Fibroblast of mammary gland (primary cell): ENCODE measurements at regions not wholly inside any gene's neighbourhood (a gene's known extent, or its start where the extent isn't known, plus 50 kb on each side); places are given as distances from the start of the nearest gene placed in this dataset.

ENCODE experiments used
- DNase-seq: peaks from one replicate; pipeline ENCODE4 v3.0.0-alpha.2; 2010; ENCODE audit warnings: low read depth
- H3K4me3 ChIP-seq: 2 replicates; pipeline ENCODE4 v1.5.1; 2011; ENCODE audit warnings: low read depth, mild to moderate bottlenecking, low read length, moderate library complexity; ENCODE audit not compliant: control insufficient read depth
- TF ChIP-seq, protein P1 (sequence below): conservative IDR thresholded peaks from 2 replicates; pipeline ENCODE4 v1.5.1; 2011; ENCODE audit warnings: low read depth, low read length, inconsistent platforms; ENCODE audit not compliant: control insufficient read depth, insufficient read depth

DNA sequence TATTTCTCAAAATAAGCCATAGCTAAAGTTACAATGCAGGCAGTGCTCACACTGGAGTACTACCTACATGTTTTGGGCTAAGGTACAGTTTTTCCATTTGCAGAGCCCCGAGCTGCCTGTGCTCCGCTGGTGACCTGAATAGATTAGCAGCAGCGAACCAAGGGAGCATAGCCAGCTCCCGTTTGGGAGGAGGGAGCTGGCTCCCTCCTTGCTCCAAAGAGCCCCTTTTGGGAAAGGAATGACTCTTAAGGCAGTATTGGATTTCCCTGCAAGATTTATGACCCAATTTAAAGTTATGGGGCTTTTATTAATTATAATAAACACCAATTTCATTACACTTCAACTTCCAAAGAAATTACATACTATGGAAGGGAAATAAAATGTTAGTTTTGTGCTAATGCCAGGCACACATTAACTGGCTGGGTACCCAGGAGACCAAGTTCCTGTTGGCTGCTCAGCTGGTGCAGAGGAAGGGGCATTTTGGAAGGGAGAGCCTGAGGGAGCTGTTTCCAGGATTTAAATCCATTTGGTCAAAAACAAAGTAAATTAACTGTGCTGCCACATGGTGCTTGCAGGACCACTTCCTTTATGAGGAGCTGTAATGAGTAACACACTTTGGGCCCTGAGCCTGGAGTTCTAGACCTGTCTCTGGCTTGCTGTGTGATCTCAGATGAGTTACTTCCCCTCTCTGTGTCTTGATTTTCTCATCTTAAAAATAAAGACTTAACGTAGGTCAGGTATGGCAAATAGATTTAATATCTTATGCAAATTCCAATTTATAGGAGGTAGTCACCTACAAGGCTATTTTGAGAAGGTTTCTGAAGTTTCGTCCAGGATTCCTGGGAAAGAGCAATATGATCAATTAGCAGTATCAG, 362.1 kb upstream of the CCL2 start:
- DNase-seq, result no peak
- TF ChIP-seq, protein P1, sequence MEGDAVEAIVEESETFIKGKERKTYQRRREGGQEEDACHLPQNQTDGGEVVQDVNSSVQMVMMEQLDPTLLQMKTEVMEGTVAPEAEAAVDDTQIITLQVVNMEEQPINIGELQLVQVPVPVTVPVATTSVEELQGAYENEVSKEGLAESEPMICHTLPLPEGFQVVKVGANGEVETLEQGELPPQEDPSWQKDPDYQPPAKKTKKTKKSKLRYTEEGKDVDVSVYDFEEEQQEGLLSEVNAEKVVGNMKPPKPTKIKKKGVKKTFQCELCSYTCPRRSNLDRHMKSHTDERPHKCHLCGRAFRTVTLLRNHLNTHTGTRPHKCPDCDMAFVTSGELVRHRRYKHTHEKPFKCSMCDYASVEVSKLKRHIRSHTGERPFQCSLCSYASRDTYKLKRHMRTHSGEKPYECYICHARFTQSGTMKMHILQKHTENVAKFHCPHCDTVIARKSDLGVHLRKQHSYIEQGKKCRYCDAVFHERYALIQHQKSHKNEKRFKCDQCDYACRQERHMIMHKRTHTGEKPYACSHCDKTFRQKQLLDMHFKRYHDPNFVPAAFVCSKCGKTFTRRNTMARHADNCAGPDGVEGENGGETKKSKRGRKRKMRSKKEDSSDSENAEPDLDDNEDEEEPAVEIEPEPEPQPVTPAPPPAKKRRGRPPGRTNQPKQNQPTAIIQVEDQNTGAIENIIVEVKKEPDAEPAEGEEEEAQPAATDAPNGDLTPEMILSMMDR, result no peak
- no peak overlapping the region for H3K4me3 ChIP-seq

DNA sequence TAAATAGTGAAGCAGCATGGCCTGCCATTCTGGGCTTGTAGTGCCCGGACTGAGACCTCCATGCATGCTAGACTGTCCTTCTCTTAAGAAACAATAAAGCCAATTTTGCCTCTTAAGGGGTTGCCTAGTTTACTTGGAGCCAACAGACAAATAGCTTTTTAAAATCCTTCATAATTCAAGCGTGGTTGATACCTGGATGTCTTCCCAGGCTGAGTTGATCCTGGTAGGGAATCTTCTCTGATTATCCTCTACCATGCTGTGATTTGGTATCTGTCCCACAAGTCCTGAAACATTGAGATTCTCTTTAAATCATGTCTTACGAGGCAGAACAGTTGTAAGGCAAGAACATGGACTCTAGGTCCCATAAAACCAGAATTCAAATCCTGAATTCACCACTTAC, 359.6 kb upstream of the CCL2 start:
- no peak for DNase-seq
- TF ChIP-seq, protein P1, result no peak
- no peak overlapping the region for H3K4me3 ChIP-seq

DNA sequence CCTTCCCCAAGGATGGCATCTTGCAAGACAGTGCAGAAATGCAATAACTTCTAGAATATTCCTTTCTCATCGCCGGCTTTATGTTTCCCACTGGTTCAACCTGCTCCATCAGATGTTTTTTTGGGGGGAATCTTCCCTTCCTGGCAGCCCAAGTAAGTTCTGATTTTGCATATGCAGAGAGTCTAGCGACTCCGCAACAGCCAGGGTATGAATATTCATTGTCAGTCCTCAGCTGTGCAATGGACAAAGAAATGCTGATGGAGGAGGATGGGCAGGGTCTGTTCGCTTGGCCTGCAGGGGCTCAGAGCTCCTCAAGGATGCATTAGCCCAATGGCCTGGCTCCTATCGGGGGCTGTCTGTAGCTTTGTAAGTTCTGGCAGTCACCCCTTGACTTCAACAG, 358.8 kb upstream of the CCL2 start:
- no peak for DNase-seq
- no peak overlapping the region for H3K4me3 ChIP-seq
- TF ChIP-seq, protein P1, result no peak

DNA sequence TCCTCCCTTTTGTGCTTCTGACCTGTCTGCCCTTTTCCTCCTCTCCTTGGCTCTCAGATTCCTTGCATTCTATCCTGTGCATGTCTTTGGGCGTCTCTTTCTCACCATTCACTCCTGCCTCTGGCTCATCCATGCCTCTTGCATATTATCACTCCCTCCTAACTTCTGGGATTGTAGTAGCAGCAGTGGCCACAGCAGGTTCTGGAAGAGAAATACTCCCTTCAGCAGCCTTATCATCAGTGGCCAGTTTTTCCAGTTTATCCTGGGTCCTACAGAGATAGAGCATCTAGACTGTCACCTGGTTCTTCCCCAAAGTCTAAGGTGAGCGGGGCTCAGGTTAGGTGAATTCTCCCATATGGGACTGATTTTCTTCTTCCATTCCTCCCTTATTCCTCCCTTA, 354.0 kb upstream of the CCL2 start:
- H3K4me3 ChIP-seq, result no peak overlapping the region
- no peak for DNase-seq
- TF ChIP-seq, protein P1, result no peak

- no peak overlapping the region for H3K4me3 ChIP-seq
- DNase-seq, result no peak
- TF ChIP-seq, protein P1, result no peak
These were observed 352.1 kb upstream of the CCL2 start for GRCh38 chr17:33902901-33903449.

GRCh38 chr17:33904476-33904875, 350.6 kb upstream of the CCL2 start:
- H3K4me3 ChIP-seq, result no peak overlapping the region
- TF ChIP-seq, protein P1, result no peak
- no peak for DNase-seq
